KBM-7 (cell line): ENCODE measurements at regions not wholly inside any gene's neighbourhood (a gene's known extent, or its start where the extent isn't known, plus 50 kb on each side); places are given as distances from the start of the nearest gene placed in this dataset.
"Not testable (repeated sequence)": the region's sequence is repeated elsewhere in the genome, so short reads cannot be mapped to it uniquely, and the experiment has no call there.

ENCODE experiments used
- DNase-seq: peaks from one replicate; pipeline ENCODE4 v3.0.0-alpha.2; 2015
- in situ Hi-C: fragments of 300-500 bp; cut with MboI; formaldehyde crosslinking; loops from 2 replicates; pipeline ENCODE4 v1.14.3; 2020; ENCODE audit warnings: low sequenced_read_pairs, low pct_unique_long_range_greater_than_20kb, mixed read lengths

DNA sequence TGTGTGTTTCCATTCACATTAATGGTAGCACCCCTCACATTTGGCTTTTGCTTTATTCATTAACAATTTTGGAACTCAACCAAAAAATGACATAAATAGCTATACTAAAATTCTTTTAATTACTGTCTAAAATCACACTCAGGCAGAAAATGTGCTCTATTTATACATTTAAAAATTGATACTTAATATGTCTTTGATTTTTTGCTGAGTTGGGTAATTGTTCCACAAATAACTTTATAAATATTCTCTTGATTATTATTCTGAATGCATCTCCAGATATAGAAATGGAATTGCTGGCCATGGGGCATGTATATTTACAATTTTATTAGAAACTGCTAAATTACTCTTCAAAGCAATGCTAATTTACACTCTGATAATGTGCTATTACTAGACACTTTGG is 658.7 kb upstream of the CHRM3 start:
- DNase-seq: no peak
- in situ Hi-C loops: no loop called here

DNA sequence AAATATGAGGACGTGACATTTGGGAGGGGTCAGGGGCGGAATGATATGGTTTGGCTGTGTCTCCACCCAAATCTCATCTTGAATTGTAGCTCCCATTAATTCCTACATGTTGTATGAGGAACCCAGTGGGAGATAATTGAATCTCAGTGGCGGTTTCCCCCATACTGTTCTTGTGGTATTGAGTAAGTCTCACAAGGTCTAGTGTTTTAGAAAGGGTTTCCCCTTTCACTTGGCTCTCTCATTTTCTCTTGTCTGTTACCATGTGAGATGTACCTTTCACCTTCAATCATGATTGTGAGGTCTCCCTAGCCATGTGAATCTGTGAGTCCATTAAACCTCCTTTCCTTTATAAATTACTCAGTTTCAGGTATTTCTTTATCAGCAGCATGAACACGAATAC is 663.6 kb upstream of the CHRM3 start:
- in situ Hi-C loops: no loop called here
- DNase-seq: no peak

GRCh38 chr1:238710697-238711096 is 675.7 kb upstream of the CHRM3 start:
- no peak for DNase-seq
- in situ Hi-C loops: no loop called here

DNA sequence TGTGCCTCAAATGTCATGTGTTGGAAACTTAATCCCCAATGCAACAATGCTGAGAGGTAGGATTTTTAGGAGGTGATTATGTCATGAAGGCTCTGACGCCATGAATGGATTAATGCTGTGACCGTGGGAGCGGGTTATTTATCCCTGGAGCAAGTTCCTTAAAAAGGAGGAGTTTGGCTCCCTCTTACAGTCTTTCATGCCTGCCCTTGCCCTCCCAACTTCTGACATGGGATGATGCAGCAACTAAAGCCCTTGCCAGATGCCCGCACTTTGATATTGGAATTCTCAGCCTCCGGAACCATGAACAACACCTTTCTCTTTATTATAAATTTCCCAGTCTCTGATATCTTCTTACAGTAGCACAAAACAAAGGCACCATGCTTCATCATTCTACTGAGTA is 685.3 kb upstream of the CHRM3 start:
- in situ Hi-C loops: no loop called here
- DNase-seq: no peak

DNA sequence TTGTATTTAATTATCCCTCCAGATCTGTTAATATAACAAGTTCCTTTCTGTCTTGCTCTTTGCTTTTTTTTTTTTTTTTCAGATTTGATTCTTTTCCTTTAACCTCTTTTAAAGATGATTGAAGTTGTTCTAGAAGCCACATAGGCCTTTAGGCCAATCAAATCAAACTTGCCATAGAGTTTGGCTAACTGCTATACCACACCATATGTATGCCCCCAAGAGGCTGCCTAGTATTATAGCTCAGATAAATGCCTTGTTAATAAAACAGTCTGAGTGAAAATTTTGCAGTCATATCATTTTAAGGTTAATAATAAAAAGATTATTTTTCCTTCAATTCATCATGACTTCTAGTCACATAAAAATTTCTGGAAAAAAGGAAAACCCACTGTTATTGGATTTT is 696.0 kb upstream of the CHRM3 start:
- no peak for DNase-seq
- in situ Hi-C loops: no loop called here

DNA sequence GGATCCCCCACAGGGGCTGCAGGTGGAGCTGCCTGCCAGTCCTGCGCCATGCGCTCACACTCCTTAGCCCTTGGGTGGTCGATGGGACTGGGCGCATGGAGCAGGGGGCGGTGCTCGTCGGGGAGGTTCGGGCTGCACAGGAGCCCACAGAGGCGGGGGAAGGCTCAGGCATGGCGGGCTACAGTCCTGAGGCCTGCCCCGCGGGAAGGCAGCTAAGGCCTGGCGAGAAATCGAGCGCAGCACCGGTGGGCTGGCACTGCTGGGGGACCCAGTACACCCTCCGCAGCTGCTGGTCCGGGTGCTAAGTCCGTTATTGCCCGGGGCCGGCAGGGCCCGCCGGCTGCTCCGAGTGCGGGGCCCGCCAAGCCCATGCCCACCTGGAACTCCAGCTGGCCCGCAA is 701.8 kb upstream of the CHRM3 start:
- in situ Hi-C loops, DNase-seq: not testable (repeated sequence)

- DNase-seq: no peak
- in situ Hi-C loops: no loop called here
Measured at GRCh38 chr1:238681451-238681850, 704.9 kb upstream of the CHRM3 start.

- no peak for DNase-seq
- in situ Hi-C loops: no loop called here
Measured at GRCh38 chr1:238681021-238681420, 705.3 kb upstream of the CHRM3 start.

- in situ Hi-C loops: no loop called here
- DNase-seq: no peak
Measured at GRCh38 chr1:238677567-238677966, 708.8 kb upstream of the CHRM3 start.

DNA sequence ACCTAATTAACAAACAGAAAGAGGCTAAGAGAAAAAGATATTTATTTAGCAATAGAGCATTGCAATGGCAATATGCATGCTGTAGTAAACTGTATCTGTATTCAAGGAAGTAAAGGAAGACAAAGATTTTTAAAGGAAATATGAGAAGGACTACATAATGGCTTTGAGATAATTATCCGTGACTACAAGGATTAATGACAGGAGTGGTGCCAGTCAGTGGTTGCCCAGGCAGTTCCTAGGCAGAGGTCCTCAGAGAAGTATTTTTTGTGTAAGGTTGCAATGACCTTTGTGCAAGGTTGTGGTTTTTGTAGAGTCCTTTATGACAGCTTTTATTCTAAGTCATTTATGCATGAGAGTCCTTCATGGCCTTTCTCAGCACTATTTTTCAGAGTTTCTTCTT is 711.1 kb upstream of the CHRM3 start:
- in situ Hi-C loops: no loop called here
- DNase-seq: no peak

GRCh38 chr1:238674316-238674715 is 712.1 kb upstream of the CHRM3 start:
- in situ Hi-C loops: no loop called here

GRCh38 chr1:238673561-238673960 is 712.8 kb upstream of the CHRM3 start:
- in situ Hi-C loops: no loop called here
- no peak for DNase-seq

More at GRCh38 chr1:238674316-238674715, 712.1 kb upstream of the CHRM3 start:
- DNase-seq: no peak

DNA sequence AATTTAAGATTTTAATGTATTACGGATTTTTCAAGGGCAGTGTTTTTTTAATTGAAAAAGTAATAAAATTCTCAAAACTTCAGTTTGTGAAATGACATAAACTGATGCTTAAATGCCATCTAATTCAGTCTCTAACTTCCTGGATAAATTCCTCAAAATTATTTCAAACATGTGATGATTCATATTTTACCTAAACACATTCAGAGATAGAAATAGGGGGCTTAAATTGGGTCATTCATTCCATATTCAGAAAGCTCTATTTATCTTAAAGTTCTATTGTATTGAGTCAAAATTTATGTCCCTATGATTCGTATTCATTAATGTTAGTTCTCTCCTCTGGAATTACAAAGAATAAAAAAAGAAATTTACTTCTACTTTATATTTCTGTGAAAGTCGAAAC is 713.6 kb upstream of the CHRM3 start:
- in situ Hi-C loops: no loop called here

DNA sequence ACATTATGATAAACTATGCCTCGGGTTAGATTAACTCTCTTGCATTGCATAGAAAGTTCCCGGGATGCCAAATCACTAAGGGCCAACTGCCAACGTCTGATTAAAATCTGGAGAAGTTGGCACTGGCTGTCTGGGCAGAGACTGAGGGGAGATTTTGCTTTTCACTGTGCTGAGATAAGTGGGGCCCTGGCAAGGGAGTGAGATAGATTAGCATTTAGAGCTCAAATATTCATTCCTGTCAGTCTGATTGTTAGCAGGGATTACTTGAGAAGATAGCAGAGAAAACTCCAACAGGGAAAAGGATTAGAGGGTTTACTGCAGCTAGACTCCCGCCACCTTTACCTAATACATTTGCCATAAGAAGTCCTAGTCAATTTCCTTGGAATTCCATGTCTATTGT is 714.1 kb upstream of the CHRM3 start:
- DNase-seq: no peak
- in situ Hi-C loops: no loop called here

More for the DNA sequence above, 713.6 kb upstream of the CHRM3 start:
- no peak for DNase-seq

DNA sequence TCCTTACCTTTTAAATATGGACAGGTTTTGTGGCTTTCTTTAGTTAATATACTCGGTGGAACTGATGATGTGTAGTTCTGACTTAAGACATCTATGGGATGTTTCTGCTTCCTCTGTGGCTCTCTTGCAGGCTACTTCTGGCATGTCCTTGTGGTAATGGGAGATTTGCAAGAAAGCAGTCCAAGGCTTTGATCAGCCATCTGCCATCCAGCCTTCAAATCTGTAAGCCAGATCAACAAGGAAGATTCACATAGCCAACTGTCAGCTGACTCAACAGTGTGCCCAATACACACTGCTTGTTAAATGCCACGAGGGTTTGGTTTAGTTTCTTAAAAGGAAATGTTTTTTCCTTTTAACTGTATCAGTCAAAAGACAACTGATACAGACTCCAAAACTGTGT is 722.2 kb upstream of the CHRM3 start:
- no peak for DNase-seq
- in situ Hi-C loops: no loop called here

GRCh38 chr1:238660849-238661248 is 725.5 kb upstream of the CHRM3 start:
- in situ Hi-C loops: no loop called here

DNA sequence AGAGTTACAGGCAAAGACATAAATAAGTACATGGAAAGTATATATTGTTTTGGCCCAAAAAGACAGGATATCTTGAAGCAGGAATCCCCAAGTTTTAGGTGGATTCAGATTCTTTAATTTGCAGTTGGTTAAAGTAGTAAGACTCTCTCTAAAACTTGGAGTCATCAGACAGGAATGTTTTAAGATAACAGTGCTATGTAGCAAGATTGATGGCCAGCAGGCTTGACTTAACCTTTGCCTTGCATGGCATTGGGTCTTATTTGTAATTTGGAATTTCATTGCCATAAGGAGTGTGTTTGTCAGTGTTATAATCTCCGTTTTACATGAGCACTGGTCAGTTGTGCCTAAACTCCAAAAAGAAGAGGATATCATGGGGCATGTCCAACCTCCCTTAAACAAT is 727.6 kb upstream of the CHRM3 start:
- in situ Hi-C loops: no loop called here

More at GRCh38 chr1:238660849-238661248, 725.5 kb upstream of the CHRM3 start:
- DNase-seq: no peak

GRCh38 chr1:238653693-238654321 is 732.6 kb upstream of the CHRM3 start:
- in situ Hi-C loops: no loop called here

More for the DNA sequence above, 727.6 kb upstream of the CHRM3 start:
- no peak for DNase-seq

DNA sequence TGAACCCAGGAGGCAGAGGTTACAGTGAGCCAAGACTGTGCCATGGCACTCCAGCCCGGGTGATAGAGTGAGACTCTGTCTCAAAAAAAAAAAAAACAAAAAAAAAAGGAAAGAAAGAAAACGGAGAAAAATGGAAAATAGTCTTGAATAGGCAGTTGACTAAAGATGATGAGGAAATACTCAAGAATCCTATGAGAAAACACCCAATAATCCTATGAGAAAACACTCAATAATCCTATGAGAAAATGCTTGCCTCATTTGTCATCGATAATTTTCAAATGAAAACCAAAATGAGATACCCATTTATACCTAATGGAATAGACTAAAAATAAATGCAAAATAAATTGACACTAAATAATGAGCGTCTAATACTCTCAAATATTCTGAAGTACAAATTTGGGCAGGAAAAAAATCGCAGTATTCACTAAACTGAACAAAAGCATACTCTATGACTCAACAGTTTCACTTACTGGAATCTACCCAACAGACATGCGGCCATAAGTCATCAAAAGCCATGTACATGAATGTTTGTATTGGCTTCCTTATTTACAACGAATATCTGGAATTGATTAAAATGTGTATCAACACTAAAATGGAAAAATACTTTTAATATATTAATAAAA is 733.9 kb upstream of the CHRM3 start:
- in situ Hi-C loops: no loop called here
- no peak for DNase-seq

More at GRCh38 chr1:238653693-238654321, 732.6 kb upstream of the CHRM3 start:
- no peak for DNase-seq

DNA sequence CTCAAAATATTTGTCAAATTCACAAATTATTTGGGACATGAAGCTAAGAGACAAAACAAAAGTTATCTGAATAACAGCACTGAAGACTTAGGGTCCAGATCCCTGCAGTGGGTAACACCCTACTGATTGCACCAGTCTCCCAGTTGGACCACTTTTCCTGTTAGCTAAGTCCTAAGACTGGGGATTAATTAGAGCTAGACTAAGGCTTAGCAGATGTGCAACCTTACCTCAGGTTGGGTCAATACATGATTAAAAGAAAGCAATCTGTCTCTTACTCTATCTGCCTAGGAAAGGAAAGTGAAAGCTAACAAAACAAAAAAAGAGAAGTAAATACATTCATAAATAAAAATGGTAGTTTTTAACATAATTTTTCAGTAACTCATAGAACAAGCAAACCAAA is 737.2 kb upstream of the CHRM3 start:
- in situ Hi-C loops: no loop called here
- DNase-seq: no peak

DNA sequence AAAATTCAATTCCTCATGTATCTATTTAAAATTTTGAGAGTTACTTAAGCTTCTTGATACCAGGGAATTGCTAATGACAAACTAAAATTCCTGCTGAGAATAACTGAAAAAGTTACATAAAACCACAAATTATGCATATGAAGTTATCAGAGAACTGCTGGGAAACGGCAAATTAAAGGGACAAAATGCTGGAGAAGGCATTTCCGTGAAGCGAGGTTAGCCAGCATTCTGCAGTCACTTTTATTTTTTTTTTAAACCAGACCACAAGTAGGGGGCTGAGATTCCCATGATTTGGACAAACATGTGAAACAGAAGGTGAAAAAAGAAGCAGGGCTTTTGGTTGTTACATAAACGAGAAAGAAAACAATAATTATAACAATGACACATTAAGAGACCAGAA is 737.6 kb upstream of the CHRM3 start:
- in situ Hi-C loops: no loop called here
- DNase-seq: no peak
